GM21423 (cell line): ENCODE measurements at regions not wholly inside any gene's neighbourhood (a gene's known extent, or its start where the extent isn't known, plus 50 kb on each side); places are given as distances from the start of the nearest gene placed in this dataset.

ENCODE experiments used
- ATAC-seq: cut with Tn5 transposase; IDR thresholded peaks from one replicate; pipeline ENCODE4 v1.9.1; 2021; ENCODE audit warnings: mild to moderate bottlenecking, moderate library complexity; ENCODE audit not compliant: unreplicated experiment

DNA sequence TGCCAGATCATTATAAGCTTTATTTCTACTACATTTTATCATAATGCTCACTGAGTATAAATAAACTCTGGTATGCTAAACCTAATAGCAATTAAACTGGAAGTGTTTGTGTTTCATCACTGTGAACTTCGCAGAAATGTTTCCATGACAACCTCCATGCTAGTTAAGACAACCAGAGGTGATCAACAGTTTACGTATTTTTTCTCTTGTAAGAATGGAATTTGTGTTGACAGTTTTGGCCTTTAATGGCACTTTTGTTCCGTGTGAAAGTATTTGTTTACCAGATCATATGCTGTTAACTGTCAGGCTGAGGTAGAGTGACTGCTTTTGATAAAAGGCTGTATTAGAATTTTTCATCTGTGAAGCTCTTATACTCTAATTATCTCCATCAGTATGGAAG is 212.1 kb upstream of the PPP1R3A start:
- ATAC-seq: no peak

DNA sequence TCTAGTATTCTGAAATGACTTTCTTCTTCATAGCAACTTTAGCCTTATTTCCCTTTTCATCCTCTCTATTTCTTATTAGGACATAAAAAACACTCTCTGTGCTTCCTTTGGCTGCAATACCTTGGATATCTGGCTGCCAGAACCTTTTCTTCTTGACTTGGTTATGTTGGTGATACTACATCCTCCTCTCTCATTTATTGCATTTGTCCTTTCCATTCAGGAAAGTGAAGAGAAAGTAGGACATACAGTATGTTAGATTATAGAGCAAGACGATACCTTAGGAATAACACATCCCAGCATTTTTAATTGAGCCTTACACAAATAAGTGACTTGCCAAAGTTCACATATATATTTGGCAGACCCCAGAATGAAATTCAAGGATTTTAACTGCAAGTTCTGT is 210.1 kb upstream of the PPP1R3A start:
- ATAC-seq: no peak

DNA sequence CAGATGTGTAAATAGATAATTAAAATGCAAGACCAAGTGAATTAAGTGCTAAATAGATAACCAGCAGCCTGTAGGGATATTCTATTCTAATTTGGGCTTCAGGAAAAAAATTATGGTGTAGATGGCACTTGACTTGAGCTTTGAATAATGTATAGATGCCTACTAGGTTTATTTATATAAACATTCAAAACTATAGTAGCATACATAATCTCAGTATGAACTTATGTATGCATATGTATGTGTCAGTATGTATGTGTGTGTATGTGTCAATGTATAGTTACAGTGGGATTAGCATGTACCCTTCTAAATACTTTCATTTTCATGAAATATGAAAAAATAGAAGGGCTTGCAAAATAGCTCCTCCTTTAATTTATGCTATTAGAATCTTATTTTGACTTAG is 207.3 kb upstream of the PPP1R3A start:
- ATAC-seq: no peak

DNA sequence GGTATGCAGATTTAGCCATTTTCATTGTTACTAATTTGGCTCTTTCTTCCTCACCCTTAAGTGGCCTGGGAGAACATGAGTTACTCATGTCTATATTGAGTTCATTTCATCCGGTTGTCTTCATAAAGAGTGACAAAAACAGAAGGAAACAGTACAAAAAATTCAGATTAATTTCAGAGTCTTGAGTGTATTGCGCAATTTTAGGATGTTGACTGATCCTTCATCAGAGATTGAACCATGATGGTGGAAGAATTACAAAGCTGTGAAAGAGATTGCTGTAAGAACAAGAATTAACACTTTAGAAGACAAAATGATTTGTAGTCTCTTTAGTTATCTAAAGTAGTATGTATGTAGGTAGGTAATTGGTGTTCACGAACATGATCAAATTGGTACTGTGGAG is 194.0 kb upstream of the PPP1R3A start:
- ATAC-seq: no peak

DNA sequence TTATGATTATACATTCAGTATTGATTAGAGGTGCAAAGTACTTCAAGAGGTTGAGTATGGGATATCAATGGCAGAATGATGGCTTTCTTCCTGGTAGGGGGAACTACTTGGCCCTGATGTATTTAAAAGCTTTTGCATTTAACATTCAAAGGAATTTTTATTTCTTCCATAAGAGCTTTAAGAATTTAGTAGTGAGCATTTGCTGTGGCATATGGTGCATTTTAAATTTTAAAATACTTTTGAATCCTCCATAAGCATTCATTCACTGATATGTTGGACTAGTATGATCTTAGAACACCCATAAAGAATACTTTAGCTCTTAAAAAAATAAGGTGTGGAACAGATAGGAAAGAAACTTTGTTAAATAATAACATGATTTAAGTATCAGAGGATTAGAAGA is 191.9 kb upstream of the PPP1R3A start:
- no peak for ATAC-seq

DNA sequence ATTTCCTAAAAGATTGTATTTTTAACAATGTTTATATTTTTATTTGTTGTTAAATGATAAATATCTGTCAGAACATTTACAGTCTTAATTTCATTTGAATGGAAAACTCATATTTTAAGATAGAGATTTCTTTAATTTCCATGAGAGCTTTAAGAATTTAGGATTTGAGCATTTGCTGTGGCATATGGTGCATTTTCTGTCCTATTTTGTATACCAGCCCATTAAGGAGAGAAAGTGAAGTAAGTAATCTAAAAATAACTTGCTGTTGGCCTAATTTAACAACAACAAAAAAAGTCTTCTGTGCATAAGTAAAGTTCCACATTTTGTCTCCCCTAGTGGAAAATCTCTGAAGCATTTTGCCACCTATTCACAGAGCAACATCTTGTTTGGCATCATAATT is 190.9 kb upstream of the PPP1R3A start:
- ATAC-seq: no peak

DNA sequence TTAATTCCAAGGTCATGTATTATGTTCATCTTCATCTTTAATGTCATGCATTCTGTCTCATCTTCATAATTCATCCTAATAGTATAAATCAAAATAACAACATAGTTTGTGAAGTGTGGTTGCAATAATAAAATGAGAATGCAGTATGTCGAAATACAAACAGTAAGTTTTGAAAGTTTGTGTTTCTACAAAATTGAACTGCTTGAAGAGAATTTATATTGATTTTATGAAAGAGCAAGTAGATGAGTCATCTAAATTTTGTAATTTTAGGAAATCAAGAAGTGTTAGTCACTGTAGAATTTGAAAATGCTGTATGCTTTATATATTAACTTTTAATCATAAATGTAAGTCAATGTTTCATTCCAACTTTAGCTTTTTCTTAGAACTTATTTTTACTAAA is 190.5 kb upstream of the PPP1R3A start:
- no peak for ATAC-seq

DNA sequence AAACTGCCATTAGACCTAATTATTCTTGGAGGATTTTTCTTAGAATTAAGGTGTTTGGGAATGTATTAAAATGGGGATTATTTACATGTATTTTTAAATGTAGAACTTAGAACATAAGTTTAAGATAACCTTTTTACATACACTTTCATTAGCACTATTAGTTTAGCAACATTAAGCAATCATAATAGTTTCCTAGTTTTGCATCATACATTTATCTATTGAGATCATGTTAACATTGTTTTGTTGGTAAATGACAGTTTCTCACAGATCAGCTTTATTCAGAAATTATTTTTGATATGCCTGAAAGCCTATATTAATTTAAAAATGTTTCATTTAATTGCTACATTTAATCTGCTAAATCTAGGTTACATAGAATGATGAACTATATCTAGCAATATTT is 189.7 kb upstream of the PPP1R3A start:
- ATAC-seq: no peak

DNA sequence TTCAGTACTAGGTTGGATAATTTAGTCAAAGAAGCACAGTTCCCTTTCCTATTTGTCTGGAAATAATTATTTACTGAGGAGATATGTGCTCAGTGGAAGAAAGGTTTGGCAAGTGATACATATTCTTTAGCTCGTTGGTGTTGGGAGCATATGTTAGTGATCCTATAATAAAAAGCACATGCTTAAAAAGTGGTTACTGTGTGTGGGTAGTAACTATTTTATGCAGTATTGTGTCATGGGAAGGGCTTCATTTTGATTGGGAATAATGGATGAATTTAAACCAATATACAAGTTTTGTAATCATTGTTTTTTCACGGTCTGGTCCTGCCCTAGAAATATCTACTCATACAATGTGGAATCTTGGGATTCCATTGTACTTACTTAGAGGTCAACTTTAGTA is 188.7 kb upstream of the PPP1R3A start:
- ATAC-seq: no peak

DNA sequence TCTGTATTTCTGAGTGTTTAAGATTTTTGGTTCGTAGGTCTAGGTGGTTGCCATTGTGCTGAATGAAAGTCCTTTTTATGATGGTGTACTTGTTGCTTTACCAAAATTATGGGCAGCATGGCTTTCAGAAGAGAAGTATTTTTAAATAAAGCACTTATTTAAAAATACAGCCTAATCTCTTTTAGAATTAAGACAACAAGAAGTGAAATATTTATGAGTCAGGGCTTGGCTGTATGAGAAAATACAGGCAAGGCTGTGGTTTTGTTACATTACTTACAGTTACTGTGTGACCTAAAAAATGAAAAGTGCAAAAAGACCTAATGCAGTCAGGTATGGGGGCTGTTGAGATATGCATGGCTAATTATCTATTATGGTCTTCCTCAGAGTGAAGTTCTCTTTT is 185.2 kb upstream of the PPP1R3A start:
- no peak for ATAC-seq

DNA sequence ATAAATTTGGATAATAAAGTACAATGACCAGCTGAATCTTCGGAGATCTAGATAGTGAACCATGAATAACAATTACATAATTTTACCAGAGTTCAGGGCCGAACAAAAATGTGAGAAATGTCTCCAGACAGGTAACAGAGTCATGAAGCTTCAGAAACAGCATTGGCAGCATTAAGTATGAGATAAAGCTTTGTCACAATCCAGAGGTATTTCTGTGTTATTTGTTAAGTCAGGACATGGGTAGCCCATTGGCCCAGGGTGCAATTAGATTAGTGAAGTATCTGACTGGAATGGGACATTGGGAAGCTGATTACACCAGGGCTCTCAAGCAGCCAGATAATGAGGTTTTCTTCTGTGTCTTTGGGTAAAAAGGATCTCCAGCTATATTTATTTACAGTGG is 184.2 kb upstream of the PPP1R3A start:
- ATAC-seq: no peak

DNA sequence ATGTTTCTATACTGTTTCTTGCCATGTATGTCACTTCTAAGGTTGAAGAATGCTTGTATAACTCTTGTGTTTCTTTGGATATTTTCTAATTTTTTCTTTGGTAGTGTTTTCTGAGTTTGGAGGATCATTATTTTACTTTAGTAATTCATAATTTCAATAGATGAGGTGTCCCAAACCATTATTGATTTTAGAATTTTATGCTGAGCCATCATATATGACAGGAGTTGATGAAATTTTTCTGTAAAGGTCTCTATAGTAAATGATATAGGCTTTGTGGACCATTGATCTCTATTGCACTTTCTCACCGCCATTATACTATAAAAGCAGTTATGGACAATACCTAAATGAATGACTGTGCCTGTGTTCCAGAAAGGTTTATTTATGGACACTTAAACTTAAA is 183.3 kb upstream of the PPP1R3A start:
- ATAC-seq: no peak

DNA sequence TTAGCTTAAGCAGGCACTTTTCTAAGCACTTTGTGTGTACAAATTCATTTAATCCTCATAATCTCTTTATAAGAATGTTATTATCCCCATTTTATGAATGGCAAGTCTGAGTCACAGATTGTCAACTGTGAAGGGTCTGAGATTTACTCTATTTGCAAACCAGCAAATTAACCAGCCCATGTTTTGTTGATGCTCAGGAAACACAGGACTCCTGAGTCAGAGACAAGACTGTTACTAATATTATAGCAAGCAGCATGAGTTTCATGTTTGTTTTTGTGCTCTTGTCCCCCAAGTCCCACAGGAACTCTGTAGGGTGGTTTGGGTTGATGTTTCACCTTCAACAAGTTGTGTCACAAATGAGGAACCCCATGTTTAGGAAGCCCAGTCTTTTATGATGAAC is 182.0 kb upstream of the PPP1R3A start:
- no peak for ATAC-seq

DNA sequence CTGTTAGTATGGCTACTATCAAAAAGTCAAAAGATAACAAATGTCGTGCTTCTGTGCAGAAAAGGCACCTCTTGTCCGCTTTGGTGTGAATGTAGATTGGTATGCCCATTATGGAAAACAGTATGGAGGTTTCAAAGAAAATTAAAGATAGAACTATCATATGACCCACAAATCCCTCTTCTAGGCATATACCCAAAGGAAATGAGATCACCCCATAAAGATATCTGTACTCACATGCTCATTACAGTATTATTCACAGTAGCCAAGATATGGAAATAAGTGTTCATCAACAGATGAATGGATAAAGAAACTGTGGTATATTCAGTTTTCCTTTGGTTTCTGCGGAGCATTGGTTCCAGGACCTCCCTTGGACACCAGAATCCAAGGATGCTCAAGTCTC is 180.5 kb upstream of the PPP1R3A start:
- ATAC-seq: no peak

DNA sequence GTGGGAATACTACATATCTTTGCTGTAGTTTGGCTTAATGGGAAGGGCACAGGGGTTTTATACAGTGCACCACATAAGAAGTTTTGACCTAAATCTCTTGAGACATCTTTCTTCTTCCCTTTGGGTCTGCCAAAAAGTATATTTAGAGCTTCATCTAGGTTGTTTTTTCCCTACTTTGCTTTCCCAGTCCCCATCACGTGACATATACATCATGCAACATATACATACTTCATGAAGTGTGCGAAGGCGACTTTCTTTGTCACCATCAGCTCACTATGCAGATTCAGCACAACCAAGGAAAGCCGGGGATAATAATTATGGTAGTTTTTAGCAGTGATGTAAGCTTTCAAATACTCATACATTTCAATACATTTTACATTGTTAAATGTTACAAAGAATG is 177.1 kb upstream of the PPP1R3A start:
- no peak for ATAC-seq

DNA sequence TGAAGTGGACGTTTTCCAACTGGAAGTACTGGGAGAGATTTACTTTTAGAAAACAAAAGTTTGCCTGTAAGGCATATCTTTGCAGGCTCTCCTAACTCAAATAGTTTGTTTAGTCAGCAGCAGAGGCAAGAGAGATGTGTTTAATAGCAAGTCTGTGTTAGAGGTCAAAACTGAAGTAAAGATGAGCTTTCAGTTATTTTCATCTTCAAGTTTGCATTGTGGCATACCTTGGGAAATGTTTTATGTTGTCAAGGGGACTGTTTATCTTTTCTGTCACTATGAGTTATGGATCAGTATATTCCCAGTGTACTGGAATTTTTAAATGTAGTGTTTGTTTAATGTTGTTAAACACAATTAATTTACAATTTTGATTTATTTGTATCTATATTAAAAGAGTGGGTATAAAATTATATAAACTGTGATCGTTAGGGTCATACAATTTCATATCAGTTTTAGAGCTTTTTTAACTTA is 169.7 kb upstream of the PPP1R3A start:
- no peak for ATAC-seq

DNA sequence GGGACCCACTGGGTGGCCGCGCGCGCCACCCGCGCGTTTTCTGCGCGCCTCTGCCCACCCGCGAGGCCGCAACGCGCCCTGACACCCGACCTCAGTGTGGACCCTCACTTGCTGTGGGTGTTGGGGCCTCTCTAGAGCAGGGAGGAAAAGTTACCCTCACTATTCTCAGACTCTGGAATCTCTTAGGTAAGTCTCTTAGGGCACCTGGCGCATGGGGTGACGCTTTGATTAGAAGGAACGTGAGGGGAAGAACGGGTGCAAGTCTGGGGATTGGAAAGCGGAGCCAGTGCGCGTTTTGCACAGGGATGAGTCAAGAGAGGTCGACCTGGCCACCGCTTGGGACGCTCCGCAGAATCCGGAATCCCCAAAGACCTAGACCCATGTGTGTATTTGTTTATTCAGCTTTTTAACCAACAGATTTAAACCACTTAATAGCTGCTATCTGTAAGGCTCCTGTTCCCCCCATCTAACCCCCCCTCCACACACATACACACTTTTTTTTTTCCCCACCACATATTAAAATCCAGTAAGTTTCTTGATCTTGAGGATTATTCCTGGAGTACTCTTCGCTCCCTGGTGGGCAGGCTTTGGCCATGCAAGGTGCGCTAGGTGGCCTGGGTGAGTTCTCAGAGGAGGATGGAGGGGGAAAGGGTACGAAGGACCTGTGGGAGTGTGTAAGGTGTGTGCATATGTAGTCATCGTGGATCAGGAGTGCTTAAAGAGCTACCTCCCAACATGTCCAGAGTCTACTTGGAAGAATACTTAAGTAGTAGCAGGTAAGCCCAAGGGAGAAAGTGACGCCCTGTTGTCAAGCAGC is 169.1 kb upstream of the PPP1R3A start:
- no peak for ATAC-seq

DNA sequence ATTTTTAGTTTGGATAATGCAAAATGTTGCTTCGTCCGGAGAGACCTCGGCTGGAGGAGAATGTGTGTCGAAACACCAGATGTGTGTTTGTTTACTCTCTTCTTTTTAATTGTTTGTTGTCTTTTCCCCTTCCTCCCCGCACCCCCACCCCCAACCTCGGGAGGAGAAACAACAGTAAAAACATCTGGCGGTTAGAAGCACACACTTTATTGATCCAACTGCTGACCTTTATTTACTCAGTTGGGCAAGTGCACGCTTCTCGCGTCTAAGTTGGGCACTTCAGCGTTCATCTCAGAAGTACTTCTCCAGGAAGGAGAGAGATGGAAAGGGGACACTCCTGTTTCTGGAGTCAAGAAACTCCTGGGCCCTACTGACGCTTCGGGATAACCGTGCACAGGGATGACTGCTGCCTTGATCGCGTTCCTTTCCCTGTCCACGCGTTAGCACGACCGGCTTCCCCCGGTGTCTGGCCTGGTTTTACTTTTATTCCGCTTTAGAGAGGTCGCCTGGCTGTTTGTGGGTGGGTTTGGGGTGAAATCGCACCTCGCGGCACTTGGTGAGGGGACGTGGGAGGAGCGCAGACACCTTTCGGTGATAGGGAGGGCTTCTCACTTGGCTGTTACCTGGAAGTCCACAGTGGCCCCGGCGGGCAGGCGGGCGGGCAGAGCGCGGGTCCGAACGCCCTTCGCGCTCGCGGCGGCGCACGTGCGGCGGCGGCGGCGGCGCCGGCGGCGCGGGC is 168.3 kb upstream of the PPP1R3A start:
- ATAC-seq: no peak

DNA sequence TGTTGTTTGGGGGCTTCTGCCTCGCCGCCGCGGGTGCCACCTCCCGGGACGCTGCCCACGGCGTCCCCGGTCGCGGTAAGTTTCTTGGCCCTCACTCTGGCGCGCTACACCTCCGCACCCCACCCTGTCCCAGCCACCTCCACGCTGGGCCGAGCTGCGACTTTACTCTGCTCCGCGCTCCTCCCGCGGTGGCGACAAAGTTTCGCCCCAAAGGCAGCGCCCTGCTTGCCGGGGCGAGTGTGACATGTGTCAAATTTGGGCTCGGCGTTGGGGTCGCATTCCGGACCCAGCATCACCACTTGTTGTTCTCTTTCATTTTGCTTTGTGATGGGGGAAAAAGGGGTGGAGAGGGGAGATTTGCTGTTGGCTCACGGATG is 167.7 kb upstream of the PPP1R3A start:
- ATAC-seq: no peak

DNA sequence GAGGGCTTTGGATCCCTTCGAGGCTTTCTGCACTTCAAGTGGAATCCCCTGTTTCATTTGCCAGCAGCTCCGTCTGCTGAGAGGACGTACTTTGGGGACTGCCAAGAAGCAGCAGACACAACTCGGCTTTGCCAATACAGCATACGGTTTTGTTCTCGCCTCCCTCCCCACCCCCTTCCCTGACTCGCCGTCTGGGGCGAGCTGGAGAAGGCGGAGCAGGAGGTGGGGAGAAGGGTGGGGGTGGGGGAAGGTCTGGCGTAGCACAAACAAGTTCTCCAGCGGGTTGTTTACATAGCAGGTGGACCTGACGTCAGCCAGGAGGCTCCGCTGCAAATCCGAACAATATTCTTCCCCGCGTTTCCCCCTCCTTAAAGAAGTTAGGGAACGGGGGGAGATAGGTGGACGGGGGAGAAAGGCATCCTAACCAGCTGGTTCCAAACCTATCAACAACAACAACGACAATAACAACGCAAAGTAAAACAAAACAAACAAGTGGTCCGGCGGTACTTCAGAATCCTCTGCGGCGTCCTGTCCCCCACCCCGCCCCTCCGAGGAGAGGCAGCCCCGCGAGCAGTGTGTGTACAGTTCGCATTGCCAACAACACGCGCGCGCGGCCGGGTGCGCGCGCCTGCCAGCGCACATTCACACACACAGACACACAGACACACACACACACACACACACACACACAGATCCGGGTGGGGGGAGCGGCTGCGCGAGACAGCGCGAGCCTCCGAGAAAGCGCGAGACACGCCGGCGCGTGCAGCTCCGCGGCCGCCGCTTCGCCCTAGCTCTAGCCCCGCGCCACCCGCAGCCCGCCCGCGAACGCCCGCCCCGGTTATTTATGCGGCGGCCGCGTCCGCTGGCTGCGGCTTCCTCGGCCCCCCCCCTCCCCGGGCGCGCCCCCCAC is 167.0 kb upstream of the PPP1R3A start:
- ATAC-seq: no peak

DNA sequence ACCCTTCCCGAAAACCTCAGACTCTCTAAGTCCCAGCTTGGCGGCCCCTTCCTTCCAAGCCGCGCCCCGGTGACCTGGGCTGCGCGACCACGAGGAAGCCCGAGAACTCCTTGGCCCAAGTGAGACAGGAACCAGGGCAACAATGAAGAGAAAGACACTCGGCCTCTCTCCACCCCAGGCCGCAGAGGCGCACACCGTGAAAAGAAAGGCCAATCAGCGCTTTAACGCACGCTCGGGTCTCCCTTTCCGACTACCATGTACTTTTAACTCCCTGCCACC is 166.4 kb upstream of the PPP1R3A start:
- no peak for ATAC-seq
